Activated effector memory CD4-positive, alpha-beta T cell treated with anti-CD3 and anti-CD28 coated beads, Interleukin-2, amount 50 U/mL, for 16 hours (primary cell): ENCODE measurements at regions not wholly inside any gene's neighbourhood (a gene's known extent, or its start where the extent isn't known, plus 50 kb on each side); places are given as distances from the start of the nearest gene placed in this dataset.

Source experiments
- DNase-seq: peaks from one replicate; pipeline ENCODE4 v3.0.0-alpha.2; 2020

GRCh38 chr12:97182769-97183168, 275.7 kb downstream of the NEDD1 start:
- no peak for DNase-seq

GRCh38 chr12:97184127-97184773, 277.2 kb downstream of the NEDD1 start:
- DNase-seq, result no peak

GRCh38 chr12:97185567-97185966, 277.0 kb upstream of the RMST start:
- DNase-seq, result no peak

- DNase-seq, result no peak
These were observed 268.1 kb upstream of the RMST start for GRCh38 chr12:97194546-97194945.

- no peak for DNase-seq
These were observed 262.4 kb upstream of the RMST start for GRCh38 chr12:97200181-97200580.

GRCh38 chr12:97203408-97203807, 259.2 kb upstream of the RMST start:
- DNase-seq, result no peak

GRCh38 chr12:97209997-97210396, 252.6 kb upstream of the RMST start:
- DNase-seq, result no peak

GRCh38 chr12:97211416-97211930, 251.1 kb upstream of the RMST start:
- no peak for DNase-seq

- DNase-seq, result no peak
These were observed 245.8 kb upstream of the RMST start for GRCh38 chr12:97216848-97217247.

GRCh38 chr12:97222391-97222790, 240.2 kb upstream of the RMST start:
- no peak for DNase-seq

GRCh38 chr12:97223419-97223818, 239.2 kb upstream of the RMST start:
- no peak for DNase-seq

GRCh38 chr12:97229004-97229403, 233.6 kb upstream of the RMST start:
- no peak for DNase-seq

- DNase-seq, result no peak
These were observed 227.5 kb upstream of the RMST start for GRCh38 chr12:97235102-97235501.

GRCh38 chr12:97246368-97246767, 216.2 kb upstream of the RMST start:
- no peak for DNase-seq

GRCh38 chr12:97250483-97250882, 212.1 kb upstream of the RMST start:
- DNase-seq, result no peak

GRCh38 chr12:97257726-97258125, 204.9 kb upstream of the RMST start:
- DNase-seq, result no peak

GRCh38 chr12:97259098-97259497, 203.5 kb upstream of the RMST start:
- DNase-seq, result no peak

- DNase-seq, result no peak
These were observed 201.8 kb upstream of the RMST start for GRCh38 chr12:97260786-97261185.

- DNase-seq, result no peak
These were observed 195.4 kb upstream of the RMST start for GRCh38 chr12:97267166-97267565.

GRCh38 chr12:97267594-97268202, 194.9 kb upstream of the RMST start:
- no peak for DNase-seq

GRCh38 chr12:97272471-97272870, 190.1 kb upstream of the RMST start:
- no peak for DNase-seq

GRCh38 chr12:97274386-97274785, 188.2 kb upstream of the RMST start:
- DNase-seq, result no peak

GRCh38 chr12:97275256-97275655, 187.3 kb upstream of the RMST start:
- no peak for DNase-seq

- DNase-seq, result no peak
These were observed 186.6 kb upstream of the RMST start for GRCh38 chr12:97275728-97276590.
